GM21825 (cell line): ENCODE measurements at regions not wholly inside any gene's neighbourhood (a gene's known extent, or its start where the extent isn't known, plus 50 kb on each side); places are given as distances from the start of the nearest gene placed in this dataset.
"Not testable (repeated sequence)": the region's sequence is repeated elsewhere in the genome, so short reads cannot be mapped to it uniquely, and the experiment has no call there.

ENCODE experiments used
- ATAC-seq: cut with Tn5 transposase; IDR thresholded peaks from one replicate; pipeline ENCODE4 v1.9.1; 2021; ENCODE audit warnings: mild to moderate bottlenecking, moderate library complexity; ENCODE audit not compliant: unreplicated experiment

DNA sequence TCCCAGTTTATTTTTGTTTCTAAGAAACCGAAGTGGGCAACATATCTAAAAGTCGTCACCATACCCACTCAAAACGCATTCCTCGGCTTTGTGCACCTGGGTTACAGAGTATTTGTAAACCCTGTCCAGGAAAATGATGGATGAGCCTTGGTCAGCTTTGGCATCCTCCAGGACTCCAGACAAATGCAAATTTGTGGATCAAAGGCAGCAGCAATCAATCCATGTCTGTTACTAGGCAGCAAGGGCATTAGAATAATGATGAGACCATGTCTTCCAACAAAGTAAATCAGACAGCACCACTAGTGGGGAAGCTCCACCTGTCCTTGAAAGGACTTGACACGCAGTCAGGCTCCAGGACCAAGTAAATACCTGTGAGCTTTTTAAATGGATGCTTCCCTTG is 672.6 kb upstream of the GYPC start:
- no peak for ATAC-seq

DNA sequence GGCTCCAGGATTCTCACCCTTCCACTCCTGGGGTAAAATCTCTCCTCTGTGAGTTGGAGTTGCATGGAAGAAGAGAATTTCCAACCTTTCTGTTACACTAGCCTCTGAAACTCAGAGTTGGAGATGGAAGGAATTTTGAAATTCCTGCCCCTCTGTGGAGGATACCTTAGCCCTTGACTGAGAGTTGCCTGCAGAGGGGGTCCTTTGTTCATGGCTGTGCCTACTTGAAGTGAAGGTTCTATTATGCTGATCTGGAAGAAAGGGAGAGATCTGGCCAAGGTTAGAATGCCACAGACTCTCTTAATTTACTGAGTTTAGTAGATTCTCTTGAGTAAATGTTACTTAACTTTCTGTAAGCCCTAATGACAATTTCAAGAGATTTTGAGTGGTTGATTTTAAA is 626.6 kb upstream of the GYPC start:
- no peak for ATAC-seq

DNA sequence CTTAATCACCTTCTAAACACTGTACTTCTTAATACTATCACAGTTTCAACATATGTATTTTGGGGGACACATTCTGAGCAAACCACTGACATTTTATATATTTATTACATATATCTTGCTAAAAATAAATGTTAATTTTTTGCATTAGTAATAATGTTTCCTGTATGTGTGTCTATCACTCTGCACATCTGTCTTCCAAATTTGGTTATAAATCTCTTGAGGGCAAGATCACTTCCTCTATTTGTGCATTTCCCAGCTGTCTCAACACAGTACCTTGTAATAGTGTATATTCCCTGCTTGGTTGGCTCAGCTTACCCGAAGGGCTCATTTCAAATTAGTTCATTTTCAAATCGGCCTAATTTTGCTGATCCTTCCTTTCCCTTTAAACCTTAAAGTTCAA is 617.1 kb upstream of the GYPC start:
- ATAC-seq = no peak

DNA sequence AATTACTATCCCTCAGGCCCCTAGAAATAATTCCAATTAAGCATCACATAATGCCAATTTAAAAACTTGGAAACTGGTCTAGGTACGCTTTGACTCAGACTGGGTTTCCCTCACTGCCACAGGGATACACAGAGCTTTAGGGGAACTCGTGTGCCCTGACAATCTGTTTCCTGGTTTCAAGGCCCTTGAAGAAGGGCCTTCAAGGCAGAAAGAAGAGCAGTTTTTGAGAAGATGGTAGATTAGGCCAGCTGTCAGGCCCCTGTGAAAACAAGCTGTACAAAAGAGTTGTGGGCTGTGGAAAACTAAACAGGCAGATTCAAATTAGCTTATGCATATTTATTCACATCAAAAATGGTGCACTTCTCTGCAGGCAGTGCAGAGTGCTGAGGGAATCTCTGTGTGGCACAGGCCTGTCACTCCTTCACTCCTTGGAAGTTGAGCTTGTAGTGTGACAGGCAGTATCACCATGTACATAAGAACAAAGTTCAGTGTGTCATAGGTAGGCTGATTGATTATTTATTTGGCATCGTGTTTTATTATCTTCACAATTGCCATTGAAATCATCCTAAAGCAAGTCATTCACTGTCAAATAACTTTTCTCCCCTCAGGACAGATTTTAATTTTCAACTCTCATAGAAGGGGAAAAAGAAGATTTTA is 614.4 kb upstream of the GYPC start:
- no peak for ATAC-seq

DNA sequence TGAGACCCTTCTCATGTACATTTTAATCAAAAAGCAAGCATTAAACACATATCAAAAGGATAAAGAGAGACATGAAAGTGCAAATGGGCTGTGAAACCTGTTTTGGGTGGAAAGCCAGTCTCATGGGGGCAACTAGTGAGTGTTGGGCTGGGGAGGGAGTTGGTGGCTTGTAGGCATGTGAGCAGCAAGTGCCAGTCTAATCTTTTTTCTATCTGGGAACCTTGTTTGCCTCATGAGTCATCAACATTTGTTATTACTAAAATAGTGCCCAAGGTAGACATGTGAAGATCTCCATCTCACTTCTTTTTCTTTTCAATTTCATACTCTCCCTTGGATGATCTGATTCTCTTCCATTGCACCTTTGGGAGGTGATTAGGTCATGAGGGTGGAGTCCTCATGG is 613.9 kb upstream of the GYPC start:
- ATAC-seq = no peak

DNA sequence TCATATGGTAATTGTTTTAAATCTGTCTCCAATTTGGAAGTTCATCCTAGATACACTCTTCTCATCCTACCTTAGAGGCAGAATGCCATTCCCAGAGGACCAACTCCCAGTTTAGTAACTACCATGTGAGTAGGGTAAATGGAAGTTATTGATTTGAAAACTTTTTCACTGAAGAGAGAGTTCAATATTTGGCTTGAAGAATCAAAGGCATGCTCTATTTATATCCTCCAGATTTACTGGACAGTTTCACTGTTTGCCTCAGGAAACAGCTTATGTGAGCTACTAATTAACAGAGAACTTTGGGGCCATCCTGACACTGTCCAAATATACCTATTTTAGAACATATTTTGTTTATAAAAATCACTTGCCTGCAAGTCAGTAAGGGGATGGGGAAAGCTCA is 607.2 kb upstream of the GYPC start:
- ATAC-seq = no peak

DNA sequence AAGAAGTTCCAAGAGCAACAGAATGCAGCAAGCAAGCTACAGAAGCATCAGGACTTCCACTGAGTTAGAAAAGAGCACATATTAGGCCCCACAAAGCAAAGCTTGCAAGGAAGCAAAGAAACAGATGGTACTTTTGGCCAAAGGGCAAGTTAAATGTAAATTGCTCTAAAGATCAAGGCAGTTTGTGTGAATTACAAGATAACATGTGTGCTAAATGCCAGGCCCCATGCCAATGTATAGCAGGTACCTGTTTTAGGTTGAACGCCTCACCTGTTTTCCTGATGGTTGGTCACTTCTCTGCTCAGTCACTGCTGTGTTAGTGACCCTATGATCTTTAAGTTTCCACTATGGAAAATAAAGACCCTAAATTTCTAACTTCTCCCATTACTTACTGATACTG is 606.5 kb upstream of the GYPC start:
- no peak for ATAC-seq

DNA sequence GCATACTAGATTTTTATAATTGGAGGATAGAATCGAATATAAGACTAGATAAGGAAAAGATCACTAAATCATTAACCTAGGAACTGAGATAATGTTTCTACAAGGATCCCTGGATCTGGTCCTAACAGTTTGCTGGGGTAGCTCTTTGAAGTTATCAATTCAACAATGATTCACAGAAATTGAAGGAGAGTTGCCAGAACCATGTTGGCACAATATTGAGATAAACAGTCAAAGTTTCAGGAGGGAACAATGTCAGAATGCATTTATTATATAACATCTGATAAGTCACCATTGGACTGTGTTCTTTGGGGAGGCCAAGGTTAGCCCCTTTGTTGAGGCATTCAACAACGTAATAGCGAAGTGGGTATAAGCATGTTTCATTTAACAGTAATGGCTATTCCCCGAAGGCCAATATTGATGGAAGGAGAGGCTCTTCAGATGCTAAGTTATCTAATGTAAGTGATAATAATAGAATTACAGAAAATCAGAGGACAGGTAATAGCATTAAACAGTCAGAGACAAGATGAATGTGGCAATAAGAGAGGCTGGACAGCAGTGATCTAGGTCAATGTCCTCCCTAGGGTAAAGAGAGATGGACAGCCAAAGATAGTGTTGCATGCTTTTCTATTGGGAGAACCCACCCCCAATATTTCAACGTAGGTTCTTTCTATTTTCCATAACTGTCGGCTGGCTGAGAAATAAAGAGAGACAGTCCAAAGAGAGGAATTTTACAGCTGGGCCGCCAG is 604.8 kb upstream of the GYPC start:
- ATAC-seq = no peak

DNA sequence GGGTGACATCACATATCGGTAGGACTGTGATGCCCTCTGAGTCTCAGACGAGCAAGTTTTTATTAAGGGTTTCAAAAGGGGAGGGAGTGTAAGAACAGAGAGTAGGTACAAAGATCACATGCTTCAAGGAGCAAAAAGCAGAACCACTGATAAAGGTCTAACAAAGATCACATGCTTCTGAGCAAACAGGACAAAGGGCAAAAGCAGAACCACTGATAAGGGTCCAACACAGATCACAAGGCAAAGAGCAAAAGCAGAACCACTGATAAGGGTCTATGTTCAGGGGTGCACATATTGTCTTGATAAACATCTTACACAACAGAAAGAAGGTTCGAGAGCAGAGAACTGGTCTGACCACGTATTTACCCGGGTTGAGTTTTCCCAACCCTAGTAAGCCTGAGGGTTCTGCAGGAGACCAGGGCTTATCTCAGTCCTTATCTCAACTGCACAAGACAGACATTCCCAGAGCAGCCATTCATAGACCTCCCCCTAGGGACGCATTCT is 604.2 kb upstream of the GYPC start:
- ATAC-seq = not testable (repeated sequence)

DNA sequence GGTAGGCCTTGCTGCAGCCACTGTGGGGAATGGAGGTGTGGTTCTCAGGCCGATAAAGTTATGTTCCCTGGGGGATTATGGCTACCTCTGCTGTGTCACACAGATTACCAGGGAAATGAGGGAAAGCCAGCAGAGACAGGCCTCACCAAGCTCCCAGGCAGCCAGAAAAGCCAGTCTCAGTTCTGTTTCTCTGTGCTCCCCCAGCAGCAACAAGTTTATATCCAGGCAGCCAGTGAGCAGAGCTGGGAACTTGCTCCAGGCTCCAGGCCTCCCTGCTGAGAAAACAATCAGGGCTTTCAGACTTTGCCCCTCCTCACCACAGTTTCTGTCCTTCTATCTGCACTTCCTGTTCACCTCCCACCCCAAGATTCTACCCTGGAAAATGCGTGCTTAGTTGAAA is 596.6 kb upstream of the GYPC start:
- no peak for ATAC-seq

DNA sequence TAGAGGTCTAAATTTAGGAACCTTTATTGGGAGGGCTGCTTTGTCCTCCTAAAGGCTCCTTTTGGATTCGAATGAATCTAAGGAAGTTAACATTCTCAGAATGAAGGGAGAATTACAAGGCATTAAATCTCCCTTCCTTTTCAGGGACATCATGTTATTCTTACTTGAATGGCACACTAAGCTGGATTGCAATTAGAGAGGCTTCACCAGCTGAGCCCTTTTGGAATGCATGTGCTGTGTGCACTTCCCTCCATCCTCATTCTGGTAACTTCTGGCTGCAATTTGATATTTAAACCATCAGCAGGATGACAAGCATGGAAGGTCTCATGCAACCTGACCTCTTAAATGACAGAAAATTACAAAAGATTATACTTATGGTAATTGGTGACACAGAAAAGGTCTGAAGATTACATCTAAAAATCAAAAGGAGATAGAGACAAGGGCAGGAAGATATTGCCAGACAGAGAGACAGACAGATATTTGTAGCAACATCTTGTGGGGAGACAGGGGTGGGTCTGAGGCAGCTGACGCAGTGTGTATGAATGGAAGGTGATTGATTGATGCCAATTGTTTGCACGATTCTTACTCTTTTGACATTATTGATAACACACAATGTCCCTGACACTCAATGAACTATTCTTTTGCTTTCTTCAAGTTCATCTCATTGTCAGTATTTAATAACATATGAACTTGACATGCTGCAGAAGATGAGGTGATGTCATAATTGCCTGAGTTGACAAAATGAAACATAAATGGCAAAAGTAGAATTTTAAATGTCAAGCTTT is 570.8 kb upstream of the GYPC start:
- ATAC-seq = no peak

DNA sequence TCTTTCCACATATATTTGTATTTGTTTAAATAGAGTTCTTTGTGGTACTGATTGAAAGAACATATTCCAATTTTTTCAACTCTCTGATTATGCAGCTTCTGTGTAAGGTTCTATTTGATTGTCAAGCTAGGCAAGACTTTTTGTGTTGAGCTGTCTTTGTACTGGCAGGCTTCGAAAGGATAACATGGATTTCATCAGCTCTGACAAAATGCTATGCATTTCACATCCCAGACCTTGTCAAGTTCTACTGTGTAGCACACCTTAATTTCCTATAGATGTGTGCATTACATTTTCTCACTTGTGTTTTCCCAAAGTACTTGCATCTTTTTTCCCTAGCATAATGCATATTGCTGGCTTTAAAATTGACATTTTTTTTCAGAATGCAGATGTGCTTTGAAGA is 555.0 kb upstream of the GYPC start:
- no peak for ATAC-seq

DNA sequence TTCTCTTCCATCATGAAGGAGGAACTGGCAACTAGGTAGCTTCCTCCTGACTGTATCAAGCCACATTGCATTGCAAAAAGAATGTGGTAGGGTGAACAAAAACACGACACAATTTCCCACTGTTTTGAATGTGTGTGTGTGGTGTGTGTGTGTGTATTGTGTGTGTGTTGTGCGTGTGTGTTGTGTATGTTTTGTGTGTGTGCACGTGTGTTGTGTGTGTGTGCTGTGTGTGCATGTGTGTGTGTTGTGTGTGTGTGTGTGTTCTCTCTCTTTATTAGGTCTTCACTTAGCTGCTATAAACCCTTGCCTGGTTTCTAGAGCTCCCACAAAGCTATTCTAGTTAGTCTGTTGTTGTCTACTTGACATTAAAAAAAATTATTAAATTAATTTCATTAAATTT is 550.0 kb upstream of the GYPC start:
- no peak for ATAC-seq

DNA sequence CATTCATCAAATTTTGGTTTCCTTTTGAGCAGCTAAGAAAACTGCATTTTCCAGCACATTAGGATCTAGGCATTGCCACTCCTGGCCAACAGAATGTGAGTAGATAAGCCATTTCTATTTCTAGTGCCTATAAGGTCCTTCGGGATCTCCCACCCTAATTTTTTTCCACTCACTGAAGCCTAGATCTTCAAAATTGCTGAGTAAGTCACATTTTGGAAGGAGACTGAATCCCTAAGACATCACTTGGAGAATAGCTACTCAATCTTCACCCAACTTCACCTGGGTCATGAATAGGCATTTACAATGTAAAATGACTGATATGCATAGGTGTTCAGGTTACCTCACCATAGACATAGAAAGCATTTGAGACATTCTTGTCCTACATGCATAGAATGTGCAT is 548.1 kb upstream of the GYPC start:
- no peak for ATAC-seq

DNA sequence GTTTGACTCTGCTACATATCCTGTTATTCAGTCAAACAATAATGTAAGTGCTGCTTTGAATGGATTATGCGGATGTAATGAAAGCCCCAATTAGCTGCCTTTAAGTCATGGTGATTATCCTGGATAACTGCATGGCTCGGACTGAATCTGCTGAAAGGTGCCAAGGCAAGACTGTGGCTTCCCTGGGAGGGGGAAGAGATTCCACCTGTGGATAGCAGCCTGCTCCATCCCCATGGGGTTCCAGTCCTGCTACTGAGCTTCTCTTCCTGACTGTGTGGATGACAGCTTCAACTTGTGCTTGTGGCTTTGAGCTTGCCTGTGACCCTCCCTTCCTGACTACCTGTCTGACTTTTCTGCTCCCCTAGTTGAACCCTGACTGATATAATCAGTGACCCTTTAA is 540.0 kb upstream of the GYPC start:
- ATAC-seq = no peak

DNA sequence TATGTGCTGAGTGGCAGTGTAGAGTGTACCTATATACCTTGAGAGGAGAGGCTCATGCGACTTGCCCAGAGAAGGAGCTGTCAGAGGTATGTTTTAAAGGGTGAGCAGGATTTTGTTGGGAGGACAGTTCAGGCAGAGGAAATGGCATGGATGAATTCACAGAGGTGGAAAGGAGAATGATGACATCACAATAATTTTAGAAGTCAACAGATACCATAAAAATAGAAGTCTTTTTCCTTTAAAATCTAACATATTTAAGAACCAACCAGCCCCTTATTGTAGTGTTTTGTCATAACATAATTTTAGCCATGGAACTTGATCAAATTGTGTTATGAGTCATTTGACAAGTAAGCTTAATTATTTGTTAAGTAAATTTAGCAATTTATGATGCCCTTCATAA is 538.1 kb upstream of the GYPC start:
- ATAC-seq = no peak

DNA sequence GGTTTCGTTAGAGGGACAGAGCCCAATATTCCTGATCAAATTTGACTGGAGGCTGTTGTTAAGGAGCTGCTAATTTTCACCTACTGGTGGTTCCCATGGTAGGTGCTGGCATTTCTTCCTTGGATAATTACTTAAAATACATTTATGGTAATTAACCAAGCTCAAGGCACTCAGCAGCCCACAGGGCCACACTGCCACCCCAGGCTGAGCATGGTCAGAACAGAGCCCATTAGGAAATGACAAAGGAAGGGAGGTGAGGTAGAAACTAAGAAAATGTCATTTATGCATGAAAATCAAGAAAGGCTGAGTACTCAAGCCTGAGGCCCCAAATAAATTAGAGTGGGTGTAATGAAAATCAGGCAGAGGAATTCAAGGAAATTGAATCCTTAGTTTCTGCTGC is 510.2 kb upstream of the GYPC start:
- no peak for ATAC-seq

DNA sequence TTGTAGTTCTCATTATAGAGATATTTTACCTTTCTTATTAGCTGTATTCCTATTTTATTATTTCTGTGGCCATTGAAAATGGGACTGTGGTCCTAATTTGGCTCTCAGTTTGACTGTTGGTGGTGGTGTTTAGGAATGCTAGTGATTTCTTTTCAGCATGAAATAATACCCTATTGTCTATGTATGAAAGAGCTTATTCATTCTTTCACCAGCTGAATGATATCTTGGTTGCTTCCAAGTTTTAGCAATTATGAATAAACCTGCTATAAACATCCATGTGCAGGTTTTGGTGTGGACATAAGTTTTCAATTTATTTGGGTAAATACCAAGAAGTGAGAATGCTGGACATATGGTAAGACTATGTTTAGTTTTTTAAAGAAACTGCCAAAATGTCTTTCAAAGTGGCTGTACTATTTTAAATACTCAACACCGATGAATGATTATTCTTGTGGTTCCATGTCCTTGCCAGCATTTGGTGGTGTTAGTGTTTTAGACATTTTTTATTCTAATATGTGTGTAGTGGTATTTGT is 501.6 kb upstream of the GYPC start:
- no peak for ATAC-seq

DNA sequence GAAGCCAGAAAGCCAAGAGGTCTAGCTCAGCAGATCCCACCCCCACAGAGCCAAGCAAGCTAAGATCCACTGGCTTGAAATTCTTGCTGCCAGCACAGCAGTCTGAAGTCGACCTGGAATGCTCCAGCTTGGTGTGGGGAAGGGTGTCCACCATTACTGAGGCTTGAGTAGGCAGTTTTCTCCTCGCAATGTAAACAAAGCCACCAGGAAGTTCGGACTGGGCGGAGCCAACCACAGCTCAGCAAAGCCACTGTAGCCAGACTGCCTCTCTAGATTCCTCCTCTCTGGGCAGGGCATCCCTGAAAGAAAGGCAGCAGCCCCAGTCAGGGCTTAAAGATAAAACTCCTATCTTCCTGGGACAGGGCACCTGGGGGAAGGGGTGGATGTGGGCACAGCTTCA is 495.0 kb upstream of the GYPC start:
- not testable (repeated sequence) for ATAC-seq

DNA sequence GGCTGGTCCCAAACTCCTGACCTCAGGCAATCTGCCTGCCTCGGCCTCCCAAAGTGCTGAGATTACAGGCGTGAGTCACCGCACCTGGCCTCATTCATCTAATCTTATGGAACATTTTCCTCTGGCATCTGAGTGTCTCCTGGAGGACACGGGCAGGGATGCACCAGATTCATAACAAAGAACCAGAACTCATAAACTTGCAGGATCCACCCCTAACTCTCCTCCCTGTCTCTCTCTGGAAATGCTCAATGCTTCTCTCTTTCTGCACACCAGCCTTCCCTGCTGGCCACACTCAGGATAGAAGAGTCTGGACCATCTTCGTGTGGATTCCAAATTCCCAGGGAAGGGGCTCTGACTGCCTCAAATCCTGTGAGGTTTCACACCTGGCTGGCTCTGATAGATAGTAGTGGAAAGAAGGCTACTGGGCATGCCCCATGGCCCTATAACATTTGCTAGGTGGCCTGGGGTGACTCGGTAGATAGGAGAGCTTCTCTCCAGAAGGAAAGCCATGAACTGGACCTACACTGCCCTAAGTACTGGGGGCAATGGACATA is 483.2 kb upstream of the GYPC start:
- no peak for ATAC-seq

DNA sequence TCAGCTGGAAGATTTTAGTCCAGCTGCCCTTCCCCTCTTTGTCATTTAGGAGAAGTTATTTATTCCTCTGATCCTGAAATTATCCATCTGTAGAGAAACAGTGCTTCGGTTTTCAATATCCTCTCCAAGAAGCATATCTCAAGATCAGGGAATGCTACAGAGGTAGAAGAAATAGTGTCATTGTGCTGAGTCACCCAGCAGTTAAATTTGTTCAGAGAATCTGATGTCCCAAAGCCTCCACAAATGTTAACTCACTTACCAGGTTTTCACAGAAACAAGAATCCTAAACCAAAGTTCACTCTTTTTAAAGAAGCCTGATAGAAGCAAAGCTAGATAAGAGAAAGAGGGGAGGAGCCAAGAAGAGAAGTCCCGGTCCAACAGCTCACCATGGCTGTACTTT is 480.7 kb upstream of the GYPC start:
- no peak for ATAC-seq
